AG08395 (cell line): ENCODE measurements at regions not wholly inside any gene's neighbourhood (a gene's known extent, or its start where the extent isn't known, plus 50 kb on each side); places are given as distances from the start of the nearest gene placed in this dataset.
A peak's percentile ranks its signal among the peaks of the same experiment; 100 is the strongest.

Source experiments
- DNase-seq: peaks from one replicate; pipeline ENCODE4 v3.0.0; 2012; ENCODE audit warnings: mixed read lengths, low spot score

DNA sequence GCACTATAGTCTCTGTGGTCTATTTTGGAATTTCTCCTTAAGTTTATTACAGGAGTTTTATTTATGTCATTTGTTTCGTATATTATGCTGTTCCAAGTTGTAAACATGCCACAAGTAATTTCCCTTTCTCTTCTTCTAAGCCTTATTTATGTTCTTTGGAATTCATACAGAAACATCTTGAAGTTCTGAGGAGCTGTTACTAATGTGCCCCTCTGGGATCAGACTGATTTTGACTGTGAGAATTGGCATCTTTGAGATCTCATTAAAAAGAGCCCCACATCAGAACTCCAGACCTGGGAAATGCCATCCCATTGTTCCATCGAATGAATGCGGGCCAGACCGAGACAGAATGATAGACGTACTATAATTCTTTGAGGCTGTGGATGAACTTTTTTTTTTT lies 138.8 kb upstream of the CD180 start:
- no peak for DNase-seq

GRCh38 chr5:67334373-67334772 lies 137.8 kb upstream of the CD180 start:
- DNase-seq, result no peak

GRCh38 chr5:67333171-67333570 lies 136.6 kb upstream of the CD180 start:
- DNase-seq, result no peak

- no peak for DNase-seq
These were observed 134.8 kb upstream of the CD180 start for GRCh38 chr5:67331296-67331925.

GRCh38 chr5:67319935-67320725 lies 123.5 kb upstream of the CD180 start:
- no peak for DNase-seq

DNA sequence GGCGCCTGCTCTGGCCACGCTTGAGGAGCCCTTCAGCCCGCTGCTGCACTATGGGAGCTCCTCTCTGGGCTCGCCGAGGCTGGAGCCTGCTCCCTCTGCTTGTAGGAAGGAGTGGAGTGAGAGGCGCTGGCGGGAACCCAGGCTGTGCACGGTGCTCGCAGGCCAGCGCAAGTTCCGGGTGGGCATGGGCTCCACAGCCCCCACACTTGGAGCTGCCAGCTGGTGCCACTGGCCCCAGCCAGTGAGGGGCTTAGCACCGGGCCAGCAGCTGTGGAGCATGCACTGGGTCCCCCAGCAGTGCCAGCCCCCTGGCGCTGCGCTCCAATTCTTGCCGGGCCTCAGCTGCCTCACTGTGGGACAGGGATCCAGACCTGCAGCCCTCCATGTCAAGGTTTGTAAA lies 122.1 kb upstream of the CD180 start:
- no peak for DNase-seq

DNA sequence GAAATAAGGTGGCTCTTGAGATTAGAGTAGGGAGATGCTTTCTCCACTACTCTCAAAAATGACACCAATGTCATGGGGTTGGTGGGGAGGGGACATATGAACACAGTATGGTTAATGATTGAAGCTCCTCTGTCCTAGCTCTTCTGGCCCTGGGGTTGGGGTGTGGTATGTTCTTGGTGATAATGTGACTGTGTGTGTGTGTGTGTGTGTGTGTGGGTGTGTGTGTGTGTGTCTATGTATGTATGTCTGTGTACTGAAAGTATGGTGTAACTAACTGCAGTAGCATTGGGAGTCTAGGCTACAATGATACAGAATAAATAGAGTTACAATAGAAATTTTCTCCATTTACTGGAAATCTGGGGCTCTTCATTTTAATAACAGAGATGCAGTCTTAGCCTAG lies 121.0 kb upstream of the CD180 start:
- no peak for DNase-seq

GRCh38 chr5:67316695-67317094 lies 120.1 kb upstream of the CD180 start:
- no peak for DNase-seq

DNA sequence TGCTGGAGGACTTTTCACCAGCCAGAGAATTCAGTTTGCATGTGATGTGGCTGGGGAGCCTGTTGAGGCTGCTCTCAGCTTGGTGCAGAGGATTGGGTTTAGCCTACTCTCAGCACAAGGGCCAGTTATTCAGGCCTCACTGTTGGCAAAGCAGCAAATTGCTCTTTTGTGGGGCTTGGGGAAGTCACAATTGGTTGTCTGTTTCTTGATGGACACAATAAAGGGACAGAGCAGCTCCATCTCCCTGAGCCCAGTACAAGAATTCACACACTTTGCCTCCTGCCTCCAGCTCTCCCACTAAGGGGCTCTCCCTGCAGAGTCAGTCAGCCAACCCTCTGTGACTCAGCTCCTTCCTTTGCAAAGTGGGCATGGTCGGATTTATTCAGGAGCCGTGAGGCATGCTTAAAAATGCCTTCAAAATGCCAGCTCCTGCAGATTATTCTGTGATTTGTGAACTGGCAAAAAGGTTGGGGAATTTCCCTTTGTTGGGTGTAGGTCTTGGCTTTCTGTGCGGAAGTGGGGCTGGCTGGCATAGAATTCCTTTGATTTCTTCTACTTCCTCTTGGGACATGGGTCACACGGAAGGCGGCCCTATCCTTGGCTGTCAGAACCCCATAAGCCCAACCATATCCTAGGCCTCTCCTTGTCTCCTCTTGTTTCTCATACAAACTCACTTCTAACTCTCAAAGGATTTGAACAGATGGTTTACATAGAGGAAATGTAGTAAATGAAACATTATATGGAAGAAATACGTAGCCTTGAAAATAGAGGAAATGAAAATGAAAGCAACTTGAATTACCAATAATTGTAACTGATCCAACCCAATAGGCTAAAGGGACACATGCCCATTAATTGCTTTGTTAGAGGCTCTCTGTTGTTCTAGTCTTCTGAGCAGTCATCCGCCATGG lies 118.7 kb upstream of the CD180 start:
- DNase-seq, result peak; percentile 62

DNA sequence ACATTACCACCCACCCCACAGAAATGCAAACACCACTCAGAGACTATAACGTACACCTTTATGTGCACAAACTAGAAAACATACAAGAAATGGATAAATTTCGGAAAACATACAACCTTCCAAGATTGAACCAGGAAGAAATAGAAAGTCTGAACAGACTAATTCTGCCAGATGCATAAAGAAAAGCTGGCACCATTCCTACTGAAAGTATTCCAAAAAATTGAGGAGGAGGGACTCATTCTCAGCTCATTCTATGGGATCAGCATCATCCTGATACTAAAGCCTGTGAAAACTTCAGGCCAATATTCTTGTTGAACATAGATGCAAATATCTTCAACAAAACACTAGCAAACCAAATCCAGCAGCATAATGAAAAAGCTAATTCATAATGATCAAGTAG lies 115.1 kb upstream of the CD180 start:
- DNase-seq, result no peak

DNA sequence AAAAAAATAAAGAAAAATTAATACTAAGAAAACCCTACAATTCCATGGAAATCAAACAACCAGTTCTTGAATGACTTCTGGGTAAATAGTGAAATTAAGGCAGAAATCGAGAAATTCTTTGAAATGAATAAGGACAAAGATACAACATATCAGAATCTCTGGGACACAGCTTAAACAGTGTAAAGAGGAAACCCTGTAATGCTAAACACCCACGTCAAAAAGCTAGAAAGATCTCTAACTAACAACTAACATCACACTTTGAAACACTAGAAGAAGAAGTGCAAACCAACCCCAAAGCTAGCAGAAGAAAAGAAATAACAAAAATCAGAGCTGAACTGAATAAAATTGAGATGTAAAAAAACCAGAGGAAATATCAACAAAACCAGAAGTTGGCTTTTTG lies 114.6 kb upstream of the CD180 start:
- no peak for DNase-seq

GRCh38 chr5:67310740-67311139 lies 114.1 kb upstream of the CD180 start:
- no peak for DNase-seq

GRCh38 chr5:67310169-67310568 lies 113.6 kb upstream of the CD180 start:
- no peak for DNase-seq

- no peak for DNase-seq
These were observed 112.5 kb upstream of the CD180 start for GRCh38 chr5:67308988-67309688.

GRCh38 chr5:67306965-67307607 lies 110.5 kb upstream of the CD180 start:
- DNase-seq, result no peak

DNA sequence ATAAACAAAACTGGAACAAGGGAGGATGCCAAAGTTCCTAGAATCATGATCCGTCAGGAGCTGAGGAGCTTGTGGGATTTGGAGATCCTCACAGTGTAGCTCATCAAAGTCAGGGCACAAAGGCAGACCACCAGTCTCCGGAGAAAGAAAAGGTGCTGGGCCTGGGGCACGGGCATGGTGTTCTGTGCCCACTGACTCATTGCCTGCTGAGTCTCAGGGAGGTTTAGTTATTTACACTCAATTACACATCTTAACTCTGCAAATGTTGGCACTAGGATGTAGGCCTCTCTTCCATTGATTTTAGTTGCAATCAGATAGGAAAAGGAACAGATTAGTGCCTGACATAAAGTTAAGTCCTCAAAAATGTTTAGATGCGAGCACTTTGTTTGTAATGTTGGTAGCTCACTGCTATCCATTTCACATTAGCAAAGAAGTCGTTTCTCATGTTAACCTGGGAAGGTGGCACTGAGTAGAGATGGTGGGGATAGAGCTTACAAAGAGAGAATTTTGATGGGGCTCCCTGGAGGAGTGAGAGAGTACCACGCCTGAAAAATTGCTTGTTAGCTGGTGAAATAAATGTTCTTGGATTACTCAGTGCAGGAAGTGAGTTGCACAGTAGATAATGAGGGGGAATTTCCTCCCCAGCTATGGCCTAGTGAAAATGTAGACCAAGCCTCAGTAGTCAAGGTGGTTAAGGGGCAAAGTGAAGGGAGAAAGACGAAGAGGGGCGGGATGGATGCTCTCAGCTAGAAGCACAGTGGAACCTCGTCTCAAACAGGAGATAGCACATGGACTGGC lies 109.5 kb upstream of the CD180 start:
- no peak for DNase-seq

DNA sequence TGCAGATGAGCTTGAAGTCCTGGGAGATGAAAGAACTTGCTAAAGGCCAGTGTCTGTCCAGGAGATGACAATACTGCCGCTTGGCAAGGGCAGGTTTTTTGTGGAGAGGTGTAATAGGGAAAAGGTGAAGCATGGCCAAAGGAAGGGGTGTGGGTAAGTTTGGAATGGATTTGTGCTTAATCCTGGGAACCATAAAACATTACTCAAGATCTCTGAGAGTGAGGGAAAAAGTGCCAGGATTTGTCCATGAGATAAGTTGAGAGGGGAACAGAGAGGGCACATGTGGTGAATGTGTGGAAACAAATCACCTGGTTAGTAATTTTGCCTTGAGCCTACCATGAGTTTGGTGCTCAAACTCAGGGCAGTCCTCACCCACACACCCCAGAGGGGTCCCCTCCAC lies 108.8 kb upstream of the CD180 start:
- no peak for DNase-seq

GRCh38 chr5:67303356-67303755 lies 106.8 kb upstream of the CD180 start:
- DNase-seq, result peak; percentile 35

- DNase-seq, result peak; percentile 72
These were observed 104.8 kb upstream of the CD180 start for GRCh38 chr5:67301285-67301903.

DNA sequence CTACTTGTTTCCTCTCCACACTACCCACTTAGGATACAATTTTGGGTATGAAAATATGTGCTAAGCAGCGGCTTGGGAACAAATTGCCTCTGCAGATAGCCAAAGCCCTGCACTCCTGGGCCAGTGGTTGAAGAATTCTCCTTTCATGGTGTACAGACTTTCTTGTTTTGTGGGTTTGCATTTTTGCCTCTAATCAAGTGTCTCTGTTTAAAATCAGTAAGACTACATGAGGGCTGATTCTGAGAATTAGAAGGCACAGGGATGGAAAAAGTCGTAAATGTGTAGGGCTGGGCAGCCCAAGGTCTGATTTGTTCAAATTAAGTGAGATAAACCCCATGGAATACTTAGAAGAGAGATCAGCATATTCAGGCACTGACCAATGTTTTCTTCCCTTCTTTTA lies 103.7 kb upstream of the CD180 start:
- DNase-seq, result no peak
